ENCODE measurements at regions not wholly inside any gene's neighbourhood (a gene's known extent, or its start where the extent isn't known, plus 50 kb on each side); places are given as distances from the start of the nearest gene placed in this dataset.

- no peaks in the 10 kb centered on the region for H3K27me3 ChIP-seq (replicated peaks in 1 of 2; ENCODE audit: control insufficient read depth in 2 of 2, insufficient read depth in 2 of 2, low read length in 1 of 2)
- H2AFZ ChIP-seq (ENCODE audit: control insufficient read depth, low read depth, low read length): no peak overlapping the region
- SMC1A ChIA-PET (ENCODE audit: uncharacterized antibody, unreplicated experiment): interaction anchor here (0.9 kb wide), 1 partner anchor 204 kb away, joined by 3 read pairs; no protein-coding TSS in a partner anchor
- CTCF ChIA-PET: interaction anchor here (1.2 to 1.5 kb wide), 2 partner anchors 13 to 583 kb away, joined by 3 to 7 read pairs; no protein-coding TSS in a partner anchor
- FAIRE-seq (no peak), DNase-seq (ENCODE audit: low read depth, low spot score) (no peak), ATAC-seq (no peak)
- no peaks in the 10 kb centered on the region for H3K79me2 ChIP-seq (ENCODE audit: control insufficient read depth, insufficient read depth, low read length)
- BruUV-seq (replicated peaks): no TSS peak
- POLR2A ChIA-PET: no interaction called here
- no peak overlapping the region for H3K27ac ChIP-seq (ENCODE audit: control insufficient read depth, insufficient read depth)
- intact Hi-C loops (cut with micrococcal nuclease; ENCODE audit: unreplicated experiment) (no loop called here), in situ Hi-C loops (cut with MboI) (no loop called here)
- RAD21 ChIA-PET (ENCODE audit: unreplicated experiment): interaction anchor here (0.6 kb wide), 1 partner anchor 230 kb away, joined by 4 read pairs; no protein-coding TSS in a partner anchor
- no peaks in the 10 kb centered on the region for H3K36me3 ChIP-seq (ENCODE audit: control insufficient read depth in 2 of 2, insufficient read depth in 2 of 2, low read length in 1 of 2)
- no peaks in the 10 kb centered on the region for H3K4me1 ChIP-seq (ENCODE audit: control insufficient read depth, insufficient read depth, low read length)
- WGBS (ENCODE audit: insufficient coverage, insufficient replicate concordance, low lambda C conversion rate, missing lambda C conversion rate): 14% methylated on average over 5 of the region's 5 CpGs
- no peak overlapping the region for H3K4me2 ChIP-seq (ENCODE audit: control insufficient read depth, insufficient read depth)
- no peaks in the 10 kb centered on the region for H4K20me1 ChIP-seq (ENCODE audit: control insufficient read depth, insufficient read depth)
- H3K9me3 ChIP-seq (replicated peaks; ENCODE audit: control insufficient read depth, insufficient read depth, low read length): no peaks in the 10 kb centered on the region
- no peak overlapping the region for H3K9ac ChIP-seq (ENCODE audit: control insufficient read depth, insufficient read depth, low read length)
- TF ChIP-seq EGR1 (IDR thresholded peaks at IDR 0.05; ENCODE audit: borderline replicate concordance in 1 of 2, low read depth in 2 of 2, low read length in 2 of 2): no peak
- no peak for TF ChIP-seq NFIC (IDR thresholded peaks at IDR 0.05; ENCODE audit: low read depth, low read length)
- TF ChIP-seq STAT3 (IDR thresholded peaks at IDR 0.05; ENCODE audit: low read depth, low read length): no peak
- TF ChIP-seq PAX5 (IDR thresholded peaks at IDR 0.05; ENCODE audit: borderline replicate concordance, low read depth, low read length): no peak
- no peak for TF ChIP-seq PML (IDR thresholded peaks at IDR 0.05; ENCODE audit: low read length)
- no peak for TF ChIP-seq TCF7 (IDR thresholded peaks at IDR 0.05; ENCODE audit: borderline replicate concordance)
- no peak for TF ChIP-seq ZNF592 (IDR thresholded peaks at IDR 0.05)
- no peak overlapping the region for H3K4me3 ChIP-seq
Measured at GRCh38 chr12:127690161-127690560, 576.8 kb upstream of the TMEM132C start.
